Astrocyte of the spinal cord (primary cell): ENCODE measurements at regions not wholly inside any gene's neighbourhood (a gene's known extent, or its start where the extent isn't known, plus 50 kb on each side); places are given as distances from the start of the nearest gene placed in this dataset.
A peak's percentile ranks its signal among the peaks of the same experiment; 100 is the strongest.

Source experiments
- DNase-seq: peaks from one replicate; pipeline ENCODE4 v3.0.0; 2011; ENCODE audit warnings: low read depth, low spot score
- H3K4me3 ChIP-seq: 2 replicates; pipeline ENCODE4 v1.5.1; 2011; ENCODE audit warnings: low read depth, mild to moderate bottlenecking, low read length, moderate library complexity
- CTCF ChIP-seq: IDR thresholded peaks from 2 replicates; pipeline ENCODE4 v1.5.1; 2012; ENCODE audit warnings: low read depth, mild to moderate bottlenecking, low read length, inconsistent platforms
- in situ Hi-C: cut with HindIII; loops from 2 replicates; pipeline ENCODE4 v1.10.0; 2017; ENCODE audit warnings: low sequenced_read_pairs

GRCh38 chr2:8168022-8168717 lies 513.7 kb upstream of the ID2 start:
- DNase-seq = no peak
- in situ Hi-C loops = no loop called here
- TF ChIP-seq CTCF = no peak
- H3K4me3 ChIP-seq = no peak overlapping the region

- no peak overlapping the region for H3K4me3 ChIP-seq
- DNase-seq = no peak
- in situ Hi-C loops = no loop called here
- no peak for TF ChIP-seq CTCF
Observed at GRCh38 chr2:8168876-8169424, 512.9 kb upstream of the ID2 start.

GRCh38 chr2:8169443-8169842 lies 512.4 kb upstream of the ID2 start:
- TF ChIP-seq CTCF = no peak
- in situ Hi-C loops = no loop called here
- H3K4me3 ChIP-seq = no peak overlapping the region
- DNase-seq = peak; percentile 93

GRCh38 chr2:8170552-8171327 lies 511.1 kb upstream of the ID2 start:
- in situ Hi-C loops = no loop called here
- no peak for TF ChIP-seq CTCF
- no peak overlapping the region for H3K4me3 ChIP-seq
- no peak for DNase-seq

GRCh38 chr2:8171608-8172007 lies 510.2 kb upstream of the ID2 start:
- no peak for TF ChIP-seq CTCF
- in situ Hi-C loops = no loop called here
- DNase-seq = peak; percentile 18
- no peak overlapping the region for H3K4me3 ChIP-seq

- DNase-seq = no peak
- in situ Hi-C loops = no loop called here
- no peak overlapping the region for H3K4me3 ChIP-seq
- TF ChIP-seq CTCF = no peak
Observed at GRCh38 chr2:8172661-8173060, 509.2 kb upstream of the ID2 start.
